ENCODE measurements at regions not wholly inside any gene's neighbourhood (a gene's known extent, or its start where the extent isn't known, plus 50 kb on each side); places are given as distances from the start of the nearest gene placed in this dataset.

GRCh38 chr13:37390735-37391134 lies 207.8 kb downstream of the POSTN start:
- H3K36me3 ChIP-seq (ENCODE audit: insufficient read depth) = no peaks in the 10 kb centered on the region
- 0 out of 2 replicates have a peak, but pooled peaks cover 3% of the 10 kb centered on the region for H3K4me1 ChIP-seq (ENCODE audit: insufficient read depth)
- H3K4me3 Mint-ChIP-seq = no peak overlapping the region
- H3K9me3 Mint-ChIP-seq = no peaks in the 10 kb centered on the region
- ATAC-seq = no peak
- no peak overlapping the region for H3K27ac Mint-ChIP-seq
- no peak overlapping the region for H2AFZ ChIP-seq
- no peaks in the 10 kb centered on the region for H3K79me2 ChIP-seq (replicated peaks; ENCODE audit: insufficient read depth)
- H3K4me3 ChIP-seq = no peak overlapping the region
- H3K27me3 ChIP-seq (ENCODE audit: insufficient read depth) = no peaks in the 10 kb centered on the region
- no peaks in the 10 kb centered on the region for H3F3A ChIP-seq (replicated peaks; ENCODE audit: low read depth)
- H3K36me3 Mint-ChIP-seq (ENCODE audit: low read depth) = no peaks in the 10 kb centered on the region
- no peak overlapping the region for H3K4me2 ChIP-seq
- H3K4me1 Mint-ChIP-seq = peaks cover 8% of the 10 kb centered on the region
- TF ChIP-seq NANOG (IDR thresholded peaks at IDR 0.05; ENCODE audit: borderline replicate concordance) (no peak), POLR2AphosphoS5 (IDR thresholded peaks at IDR 0.05; ENCODE audit: low read depth) (no peak), EZH2phosphoT487 (IDR thresholded peaks at IDR 0.05; ENCODE audit: unreplicated experiment) (no peak), CTCF (conservative IDR thresholded peaks at IDR 0.05; ENCODE audit: low read depth in 2 of 2) (no peak), REST (IDR thresholded peaks at IDR 0.05; ENCODE audit: unreplicated experiment) (no peak), JUNB (IDR thresholded peaks at IDR 0.05; ENCODE audit: unreplicated experiment) (no peak), CREB1 (CRISPR knock-in tag; IDR thresholded peaks at IDR 0.05; ENCODE audit: low read depth) (no peak), EZH2 (IDR thresholded peaks at IDR 0.05; ENCODE audit: low read depth, unreplicated experiment) (no peak), ZNF331 (CRISPR knock-in tag; IDR thresholded peaks at IDR 0.05; ENCODE audit: low read depth) (no peak), ETS1 (IDR thresholded peaks at IDR 0.05) (no peak), ZNF114 (CRISPR knock-in tag; IDR thresholded peaks at IDR 0.05) (no peak), ZNF462 (CRISPR knock-in tag; IDR thresholded peaks at IDR 0.05) (no peak), STAT1 (IDR thresholded peaks at IDR 0.05; ENCODE audit: unreplicated experiment) (no peak)
- H3K27me3 Mint-ChIP-seq (ENCODE audit: insufficient read depth, low read depth, poor library complexity) = no peaks in the 10 kb centered on the region
- H3K27ac ChIP-seq (ENCODE audit: low read depth) = no peak overlapping the region
- DNase-seq (ENCODE audit: low spot score) = no peak
- H4K20me1 ChIP-seq (replicated peaks; ENCODE audit: insufficient read depth) = no peaks in the 10 kb centered on the region
- peaks cover 9% of the 10 kb centered on the region for H3K9me2 ChIP-seq (ENCODE audit: insufficient read depth)

Data from GM23338 (cell line).